Spleen (tissue), 7 donors: ENCODE measurements at regions not wholly inside any gene's neighbourhood (a gene's known extent, or its start where the extent isn't known, plus 50 kb on each side); places are given as distances from the start of the nearest gene placed in this dataset.

Source experiments
- POLR2A ChIP-seq, 3 donors: fragments of 450-650 bp; IDR thresholded peaks; one replicate each; pipeline ENCODE4 v1.5.1; 2017; ENCODE audit warnings: antibody characterized with exemption in 3 of 3, mild to moderate bottlenecking in 1 of 3
- POLR2AphosphoS5 ChIP-seq, 3 donors: sonication (generic); formaldehyde crosslinking; IDR thresholded peaks; one replicate each; pipeline ENCODE4 v1.5.1; 2017; ENCODE audit warnings: antibody characterized with exemption in 3 of 3
- TF ChIP-seq, protein P1 (sequence below), 11 experiments: fragments of 200-600 bp in 7 of 11; fragments of 450-650 bp in 4 of 11; sonication (generic) in 4 of 11; IDR thresholded peaks in 8 of 11; conservative IDR thresholded peaks in 3 of 11; 1 replicate in 7 of 11; 2 replicates in 4 of 11; pipeline versions ENCODE4 v1.4.0 to v1.8.0; 2016 to 2021; ENCODE audit warnings: antibody characterized with exemption in 11 of 11, inconsistent platforms in 4 of 11, mild to moderate bottlenecking in 1 of 11
- donor health status: DM: no; HTN: no; CAD: no; lungs with moderate emphysema.
- donor health status: DM: no; HTN: no; CAD: no.
- donor health status: DM: no; HTN: no; CAD: no.

DNA sequence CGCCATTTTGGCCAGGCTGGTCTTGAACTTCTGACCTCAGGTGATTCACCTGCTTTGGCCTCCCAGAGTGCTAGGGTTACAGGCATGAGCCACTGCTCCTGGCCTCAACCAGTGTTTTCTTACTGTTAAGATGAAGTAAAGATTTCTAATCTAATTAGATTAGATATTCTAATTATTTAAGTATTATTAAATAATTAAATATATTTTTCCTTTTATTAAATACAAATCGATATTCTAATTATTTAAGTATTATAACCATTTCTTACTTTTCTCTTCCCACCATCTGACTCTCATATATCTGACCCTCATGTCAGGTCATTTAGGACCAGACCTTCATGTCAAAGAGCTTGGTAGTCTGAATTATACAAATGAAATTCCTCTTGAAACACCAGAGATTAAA, 1291.9 kb upstream of the EPHA6 start:
- TF ChIP-seq, protein P1, sequence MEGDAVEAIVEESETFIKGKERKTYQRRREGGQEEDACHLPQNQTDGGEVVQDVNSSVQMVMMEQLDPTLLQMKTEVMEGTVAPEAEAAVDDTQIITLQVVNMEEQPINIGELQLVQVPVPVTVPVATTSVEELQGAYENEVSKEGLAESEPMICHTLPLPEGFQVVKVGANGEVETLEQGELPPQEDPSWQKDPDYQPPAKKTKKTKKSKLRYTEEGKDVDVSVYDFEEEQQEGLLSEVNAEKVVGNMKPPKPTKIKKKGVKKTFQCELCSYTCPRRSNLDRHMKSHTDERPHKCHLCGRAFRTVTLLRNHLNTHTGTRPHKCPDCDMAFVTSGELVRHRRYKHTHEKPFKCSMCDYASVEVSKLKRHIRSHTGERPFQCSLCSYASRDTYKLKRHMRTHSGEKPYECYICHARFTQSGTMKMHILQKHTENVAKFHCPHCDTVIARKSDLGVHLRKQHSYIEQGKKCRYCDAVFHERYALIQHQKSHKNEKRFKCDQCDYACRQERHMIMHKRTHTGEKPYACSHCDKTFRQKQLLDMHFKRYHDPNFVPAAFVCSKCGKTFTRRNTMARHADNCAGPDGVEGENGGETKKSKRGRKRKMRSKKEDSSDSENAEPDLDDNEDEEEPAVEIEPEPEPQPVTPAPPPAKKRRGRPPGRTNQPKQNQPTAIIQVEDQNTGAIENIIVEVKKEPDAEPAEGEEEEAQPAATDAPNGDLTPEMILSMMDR (IDR thresholded peaks at IDR 0.05 in 8 of 11, conservative IDR thresholded peaks at IDR 0.05 in 3 of 11) = no peak
- TF ChIP-seq POLR2A (IDR thresholded peaks at IDR 0.05) (no peak), POLR2AphosphoS5 (IDR thresholded peaks at IDR 0.05) (no peak)
